ENCODE measurements at regions not wholly inside any gene's neighbourhood (a gene's known extent, or its start where the extent isn't known, plus 50 kb on each side); places are given as distances from the start of the nearest gene placed in this dataset.
A peak's percentile ranks its signal among the peaks of the same experiment; 100 is the strongest.

GRCh38 chr7:130947792-130948580, 214.0 kb upstream of the KLF14 start:
- no peaks in the 10 kb centered on the region for H3K9me3 Mint-ChIP-seq (ENCODE audit: insufficient read depth)
- peak overlapping the region; percentile 62 for H3K27ac Mint-ChIP-seq
- H3K36me3 Mint-ChIP-seq (ENCODE audit: low read depth), result peaks cover 51% of the 10 kb centered on the region
- DNase-seq (no peak), ATAC-seq (peak; percentile 31)
- POLR2A ChIA-PET, result interaction anchor here (0.9 to 7.1 kb wide), 8 partner anchors 9 to 51 kb away, joined by 3 to 95 read pairs (median 4); no protein-coding TSS in a partner anchor
- H3K4me3 Mint-ChIP-seq, result peak overlapping the region; percentile 23
- H3K27me3 Mint-ChIP-seq (ENCODE audit: low read depth), result no peaks in the 10 kb centered on the region
- CTCF ChIA-PET, result interaction anchor here (0.7 to 8.5 kb wide), 11 partner anchors 8 to 93 kb away, joined by 3 to 68 read pairs (median 14); no protein-coding TSS in a partner anchor
- H3K4me1 Mint-ChIP-seq (ENCODE audit: low read depth), result peaks cover 59% of the 10 kb centered on the region

GRCh38 chr7:130948822-130949221, 214.8 kb upstream of the KLF14 start:
- H3K4me3 Mint-ChIP-seq, result no peak overlapping the region
- H3K27ac Mint-ChIP-seq, result peak overlapping the region; percentile 45
- H3K9me3 Mint-ChIP-seq (ENCODE audit: insufficient read depth), result no peaks in the 10 kb centered on the region
- H3K27me3 Mint-ChIP-seq (ENCODE audit: low read depth), result no peaks in the 10 kb centered on the region
- H3K4me1 Mint-ChIP-seq (ENCODE audit: low read depth), result peaks cover 58% of the 10 kb centered on the region
- DNase-seq (no peak), ATAC-seq (no peak)
- ChIA-PET CTCF (interaction anchor here (0.7 to 8.5 kb wide), 8 partner anchors 7 to 58 kb away, joined by 3 to 68 read pairs (median 28); no protein-coding TSS in a partner anchor), POLR2A (interaction anchor here (0.6 to 7.1 kb wide), 6 partner anchors 9 to 52 kb away, joined by 3 to 95 read pairs (median 4); no protein-coding TSS in a partner anchor)
- peaks cover 50% of the 10 kb centered on the region for H3K36me3 Mint-ChIP-seq (ENCODE audit: low read depth)

- H3K4me1 Mint-ChIP-seq (ENCODE audit: low read depth), result peaks cover 60% of the 10 kb centered on the region
- ChIA-PET POLR2A (interaction anchor here (0.6 to 7.1 kb wide), 5 partner anchors 8 to 286 kb away, joined by 3 to 95 read pairs (median 4); no protein-coding TSS in a partner anchor), CTCF (interaction anchor here (1.0 to 8.5 kb wide), 5 partner anchors 10 to 53 kb away, joined by 3 to 68 read pairs (median 36); no protein-coding TSS in a partner anchor)
- H3K4me3 Mint-ChIP-seq, result no peak overlapping the region
- no peaks in the 10 kb centered on the region for H3K27me3 Mint-ChIP-seq (ENCODE audit: low read depth)
- ATAC-seq (no peak), DNase-seq (no peak)
- peak overlapping the region; percentile 41 for H3K27ac Mint-ChIP-seq
- H3K36me3 Mint-ChIP-seq (ENCODE audit: low read depth), result peaks cover 52% of the 10 kb centered on the region
- H3K9me3 Mint-ChIP-seq (ENCODE audit: insufficient read depth), result no peaks in the 10 kb centered on the region
Measured at GRCh38 chr7:130949550-130949949, 215.5 kb upstream of the KLF14 start.

- Mint-ChIP-seq H3K27me3 (ENCODE audit: low read depth) (no peaks in the 10 kb centered on the region), H3K4me3 (no peak overlapping the region), H3K27ac (no peak overlapping the region), H3K9me3 (ENCODE audit: insufficient read depth) (no peaks in the 10 kb centered on the region), H3K36me3 (ENCODE audit: low read depth) (peaks cover 52% of the 10 kb centered on the region), H3K4me1 (ENCODE audit: low read depth) (peaks cover 61% of the 10 kb centered on the region)
- ChIA-PET POLR2A (interaction anchor here (0.6 to 7.1 kb wide), 2 partner anchors 7 to 286 kb away, joined by 4 to 95 read pairs; no protein-coding TSS in a partner anchor), CTCF (interaction anchor here (6.1 to 8.5 kb wide), 4 partner anchors 9 to 54 kb away, joined by 28 to 68 read pairs (median 48); no protein-coding TSS in a partner anchor)
- ATAC-seq (no peak), DNase-seq (no peak)
Measured at GRCh38 chr7:130950054-130950453, 216.0 kb upstream of the KLF14 start.

DNA sequence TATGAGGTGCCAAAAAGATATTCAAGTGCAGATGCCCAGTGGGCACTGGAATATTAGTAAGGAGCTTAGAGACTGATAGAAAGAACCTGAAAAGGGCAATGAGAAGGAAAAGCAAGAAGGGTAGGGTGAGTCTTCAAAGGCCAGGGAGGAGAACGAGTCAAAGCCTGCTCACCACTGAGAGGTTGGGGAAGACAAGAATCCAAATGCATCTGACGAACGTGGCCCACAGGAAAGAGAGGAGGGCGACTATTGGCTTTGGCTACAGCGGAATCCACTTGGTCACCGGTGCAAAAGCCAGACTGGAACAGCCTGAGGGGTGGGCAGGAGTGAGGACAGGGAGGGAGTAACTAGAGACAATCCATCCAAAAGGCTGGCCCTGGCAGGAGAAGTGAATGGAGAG, 216.7 kb upstream of the KLF14 start:
- Mint-ChIP-seq H3K9me3 (ENCODE audit: insufficient read depth) (no peaks in the 10 kb centered on the region), H3K4me3 (no peak overlapping the region), H3K27me3 (ENCODE audit: low read depth) (no peaks in the 10 kb centered on the region), H3K27ac (no peak overlapping the region), H3K36me3 (ENCODE audit: low read depth) (peaks cover 52% of the 10 kb centered on the region), H3K4me1 (ENCODE audit: low read depth) (peaks cover 61% of the 10 kb centered on the region)
- ATAC-seq (peak; percentile 3), DNase-seq (no peak)
- ChIA-PET POLR2A (interaction anchor here (1.3 to 7.1 kb wide), 2 partner anchors 7 to 39 kb away, joined by 3 to 95 read pairs; no protein-coding TSS in a partner anchor), CTCF (interaction anchor here (7.7 to 8.5 kb wide), 2 partner anchors 9 to 54 kb away, joined by 60 to 68 read pairs; no protein-coding TSS in a partner anchor)

- ATAC-seq, result peak; percentile 3
- no peaks in the 10 kb centered on the region for H3K9me3 Mint-ChIP-seq (ENCODE audit: insufficient read depth)
- no peak overlapping the region for H3K4me3 Mint-ChIP-seq
- H3K4me1 Mint-ChIP-seq (ENCODE audit: low read depth), result peaks cover 61% of the 10 kb centered on the region
- no peak for DNase-seq
- no peaks in the 10 kb centered on the region for H3K27me3 Mint-ChIP-seq (ENCODE audit: low read depth)
- H3K27ac Mint-ChIP-seq, result no peak overlapping the region
- POLR2A ChIA-PET, result interaction anchor here (0.7 to 1.4 kb wide), 4 partner anchors 9 to 39 kb away, joined by 3 to 6 read pairs (median 4); no protein-coding TSS in a partner anchor
- H3K36me3 Mint-ChIP-seq (ENCODE audit: low read depth), result peaks cover 51% of the 10 kb centered on the region
- CTCF ChIA-PET, result interaction anchor here (0.8 to 8.5 kb wide), 4 partner anchors 8 to 56 kb away, joined by 3 to 68 read pairs (median 8); no protein-coding TSS in a partner anchor
Measured at GRCh38 chr7:130951303-130951975, 217.4 kb upstream of the KLF14 start.

- ChIA-PET POLR2A (interaction anchor here (0.7 to 1.4 kb wide), 4 partner anchors 8 to 40 kb away, joined by 3 to 6 read pairs (median 4); no protein-coding TSS in a partner anchor), CTCF (interaction anchor here (0.8 to 8.5 kb wide), 5 partner anchors 7 to 88 kb away, joined by 3 to 68 read pairs (median 4); no protein-coding TSS in a partner anchor)
- no peak overlapping the region for H3K4me3 Mint-ChIP-seq
Measured at GRCh38 chr7:130951976-130952876, 218.2 kb upstream of the KLF14 start.

DNA sequence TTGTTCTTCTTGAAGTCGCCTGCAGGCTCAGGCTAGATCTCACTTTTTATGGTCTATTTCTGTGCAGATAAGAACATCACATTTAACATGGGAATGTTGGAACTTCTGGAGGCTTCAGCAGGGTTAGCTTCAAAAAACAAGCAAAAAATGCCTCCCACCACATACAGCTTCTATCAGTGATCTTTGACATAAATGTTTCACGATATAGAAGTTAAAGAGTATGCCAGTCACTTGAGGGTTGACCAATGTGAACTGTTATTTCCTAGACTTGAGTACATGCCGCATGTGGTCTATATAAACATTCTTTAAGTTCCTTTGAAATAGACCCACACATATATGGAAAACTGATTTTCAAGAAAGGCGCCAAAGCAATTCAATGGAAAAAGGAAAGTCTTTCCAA, 219.2 kb upstream of the KLF14 start:
- DNase-seq (no peak), ATAC-seq (no peak)
- ChIA-PET POLR2A (interaction anchor here (0.6 kb wide), 1 partner anchor 546 kb away, joined by 3 read pairs; no protein-coding TSS in a partner anchor), CTCF (interaction anchor here (1.0 to 1.8 kb wide), 2 partner anchors 56 to 87 kb away, joined by 3 to 11 read pairs; no protein-coding TSS in a partner anchor)
- Mint-ChIP-seq H3K36me3 (ENCODE audit: low read depth) (peaks cover 54% of the 10 kb centered on the region), H3K27ac (peak overlapping the region; percentile 60), H3K4me3 (peak overlapping the region; percentile 17), H3K27me3 (ENCODE audit: low read depth) (no peaks in the 10 kb centered on the region), H3K9me3 (ENCODE audit: insufficient read depth) (no peaks in the 10 kb centered on the region), H3K4me1 (ENCODE audit: low read depth) (peaks cover 62% of the 10 kb centered on the region)

More at GRCh38 chr7:130951976-130952876, 218.2 kb upstream of the KLF14 start:
- Mint-ChIP-seq H3K36me3 (ENCODE audit: low read depth) (peaks cover 54% of the 10 kb centered on the region), H3K4me1 (ENCODE audit: low read depth) (peaks cover 63% of the 10 kb centered on the region), H3K9me3 (ENCODE audit: insufficient read depth) (no peaks in the 10 kb centered on the region), H3K27ac (peak overlapping the region; percentile 19), H3K27me3 (ENCODE audit: low read depth) (no peaks in the 10 kb centered on the region)
- ATAC-seq (no peak), DNase-seq (no peak)

GRCh38 chr7:130954918-130955564, 221.0 kb upstream of the KLF14 start:
- Mint-ChIP-seq H3K4me3 (peak overlapping the region; percentile 49), H3K27me3 (ENCODE audit: low read depth) (no peaks in the 10 kb centered on the region), H3K36me3 (ENCODE audit: low read depth) (peaks cover 66% of the 10 kb centered on the region), H3K4me1 (ENCODE audit: low read depth) (peaks cover 60% of the 10 kb centered on the region), H3K9me3 (ENCODE audit: insufficient read depth) (no peaks in the 10 kb centered on the region), H3K27ac (peak overlapping the region; percentile 58)
- DNase-seq, result no peak
- ChIA-PET POLR2A (interaction anchor here (0.7 to 7.7 kb wide), 8 partner anchors 8 to 42 kb away, joined by 3 to 105 read pairs (median 4); no protein-coding TSS in a partner anchor), CTCF (interaction anchor here (1.4 to 3.8 kb wide), 4 partner anchors 8 to 85 kb away, joined by 4 to 28 read pairs (median 16); no protein-coding TSS in a partner anchor)
- ATAC-seq, result no peak

DNA sequence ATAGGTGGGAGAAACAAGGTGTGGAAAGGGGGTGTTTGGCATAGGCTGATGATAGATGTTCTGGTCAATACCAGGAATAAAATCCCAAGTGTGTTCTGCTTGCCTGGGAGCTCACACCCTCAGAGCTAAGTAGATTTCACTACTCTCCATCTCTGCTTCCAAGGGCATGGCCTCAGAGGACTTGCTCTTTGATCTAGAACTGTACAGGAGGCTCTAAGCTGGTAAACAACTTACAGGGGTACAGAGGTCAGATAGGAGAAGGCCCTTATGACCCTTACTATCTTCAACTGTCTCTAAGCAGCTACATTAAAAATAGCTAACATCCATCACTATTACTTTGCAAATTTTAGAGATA, 221.5 kb upstream of the KLF14 start:
- H3K4me1 Mint-ChIP-seq (ENCODE audit: low read depth), result peaks cover 60% of the 10 kb centered on the region
- ChIA-PET CTCF (interaction anchor here (1.4 to 3.8 kb wide), 5 partner anchors 8 to 85 kb away, joined by 4 to 28 read pairs (median 9); no protein-coding TSS in a partner anchor), POLR2A (interaction anchor here (0.7 to 7.7 kb wide), 8 partner anchors 9 to 54 kb away, joined by 3 to 105 read pairs (median 4); no protein-coding TSS in a partner anchor)

More for the DNA sequence above, 221.5 kb upstream of the KLF14 start:
- DNase-seq (no peak), ATAC-seq (no peak)
- H3K27ac Mint-ChIP-seq, result peak overlapping the region; percentile 58
- H3K9me3 Mint-ChIP-seq (ENCODE audit: insufficient read depth), result no peaks in the 10 kb centered on the region
- H3K27me3 Mint-ChIP-seq (ENCODE audit: low read depth), result no peaks in the 10 kb centered on the region
- H3K36me3 Mint-ChIP-seq (ENCODE audit: low read depth), result peaks cover 70% of the 10 kb centered on the region
- peak overlapping the region; percentile 49 for H3K4me3 Mint-ChIP-seq

Data from activated CD8-positive, alpha-beta T cell treated with anti-CD3 and anti-CD28 coated beads, Interleukin-2, amount 10 ng/mL, durations not matched to agents 7 days and 5 days (primary cell).